ENCODE measurements at regions not wholly inside any gene's neighbourhood (a gene's known extent, or its start where the extent isn't known, plus 50 kb on each side); places are given as distances from the start of the nearest gene placed in this dataset.

GRCh38 chr11:28417601-28418323 lies 309.6 kb downstream of the METTL15 start:
- ChIA-PET POLR2A (no interaction called here), CTCF (no interaction called here)
- TF ChIP-seq ZNF292 (tag by site-specific recombination; IDR thresholded peaks at IDR 0.05; ENCODE audit: borderline replicate concordance, low read depth) = no peak
- TF ChIP-seq ZNF148 (tag by site-specific recombination; IDR thresholded peaks at IDR 0.05; ENCODE audit: borderline replicate concordance) = no peak
- TF ChIP-seq ZNF280C (tag by site-specific recombination; IDR thresholded peaks at IDR 0.05) = no peak
- no peak for TF ChIP-seq ZNF837 (tag by site-specific recombination; IDR thresholded peaks at IDR 0.05)
- no peak for TF ChIP-seq ZBTB1 (tag by site-specific recombination; IDR thresholded peaks at IDR 0.05)
- no peak for TF ChIP-seq ZNF169 (tag by site-specific recombination; IDR thresholded peaks at IDR 0.05)
- no peak for TF ChIP-seq ZNF830 (tag by site-specific recombination; IDR thresholded peaks at IDR 0.05; ENCODE audit: low read depth)
- no peak for TF ChIP-seq ZBTB17 (tag by site-specific recombination; IDR thresholded peaks at IDR 0.05)
- TF ChIP-seq ZNF426 (tag by site-specific recombination; IDR thresholded peaks at IDR 0.05) = no peak
- TF ChIP-seq, protein P1, sequence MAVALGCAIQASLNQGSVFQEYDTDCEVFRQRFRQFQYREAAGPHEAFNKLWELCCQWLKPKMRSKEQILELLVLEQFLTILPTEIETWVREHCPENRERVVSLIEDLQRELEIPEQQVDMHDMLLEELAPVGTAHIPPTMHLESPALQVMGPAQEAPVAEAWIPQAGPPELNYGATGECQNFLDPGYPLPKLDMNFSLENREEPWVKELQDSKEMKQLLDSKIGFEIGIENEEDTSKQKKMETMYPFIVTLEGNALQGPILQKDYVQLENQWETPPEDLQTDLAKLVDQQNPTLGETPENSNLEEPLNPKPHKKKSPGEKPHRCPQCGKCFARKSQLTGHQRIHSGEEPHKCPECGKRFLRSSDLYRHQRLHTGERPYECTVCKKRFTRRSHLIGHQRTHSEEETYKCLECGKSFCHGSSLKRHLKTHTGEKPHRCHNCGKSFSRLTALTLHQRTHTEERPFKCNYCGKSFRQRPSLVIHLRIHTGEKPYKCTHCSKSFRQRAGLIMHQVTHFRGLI (tag by site-specific recombination; IDR thresholded peaks at IDR 0.05) = no peak
- no peak for TF ChIP-seq ZBTB10 (tag by site-specific recombination; IDR thresholded peaks at IDR 0.05)
- no peak for TF ChIP-seq ZNF16 (tag by site-specific recombination; IDR thresholded peaks at IDR 0.05; ENCODE audit: low read depth)
- TF ChIP-seq REST (tag by site-specific recombination; IDR thresholded peaks at IDR 0.05) = no peak
- Histone ChIP-seq H3K4me3 (ENCODE audit: low read depth, low read length) (no peak overlapping the region), H3K36me3 (ENCODE audit: control insufficient read depth in 2 of 2, insufficient read depth in 1 of 2, low read length in 2 of 2) (no peaks in the 10 kb centered on the region), H3K27ac (ENCODE audit: extremely low read depth, low read depth, low read length) (no peak overlapping the region), H3K4me1 (ENCODE audit: control insufficient read depth, insufficient read depth, low read length) (no peaks in the 10 kb centered on the region), H3K9me3 (ENCODE audit: control insufficient read depth, insufficient read depth, low read depth, low read length) (no peaks in the 10 kb centered on the region)
